COR-L47 (cell line): ENCODE measurements at regions not wholly inside any gene's neighbourhood (a gene's known extent, or its start where the extent isn't known, plus 50 kb on each side); places are given as distances from the start of the nearest gene placed in this dataset.
"Not testable (repeated sequence)": the region's sequence is repeated elsewhere in the genome, so short reads cannot be mapped to it uniquely, and the experiment has no call there.

Experiments used
- DNase-seq: peaks from one replicate; lab custom pipeline; 2025; lab: John Stamatoyannopoulos, UW

DNA sequence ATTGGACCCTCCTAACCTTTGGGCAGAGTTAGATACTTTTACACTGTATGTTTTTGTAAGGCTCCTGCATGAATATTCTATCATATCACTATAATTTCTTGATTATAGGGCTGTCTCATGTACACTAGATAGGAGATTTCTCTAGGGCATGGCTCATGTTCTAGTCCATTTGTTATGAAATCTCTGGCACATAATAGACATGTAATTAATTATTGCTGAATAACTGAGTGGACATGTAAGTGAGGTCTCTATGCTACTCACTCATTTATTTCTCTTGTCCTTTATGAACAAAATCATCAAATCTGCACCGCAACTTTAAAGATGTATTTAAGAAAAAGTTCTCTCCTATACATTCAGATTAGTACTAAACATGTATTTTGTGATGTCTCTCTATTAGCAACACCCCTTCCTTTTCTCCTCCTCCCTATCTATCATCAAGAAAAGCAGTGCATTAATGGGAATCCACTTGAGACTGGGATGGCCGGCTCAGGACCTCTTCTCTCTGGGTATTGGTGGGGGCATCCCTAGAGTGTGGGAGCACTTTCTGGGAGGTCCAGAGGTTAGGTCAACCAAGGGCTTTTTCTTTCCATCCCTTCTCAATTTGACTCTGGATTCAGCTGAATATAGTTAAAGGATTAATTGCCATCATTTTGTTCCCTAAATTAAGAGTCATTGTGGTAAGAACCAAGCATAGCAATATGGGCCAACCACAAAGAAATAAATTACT is 168.0 kb upstream of the HMGA2 start:
- DNase-seq = no peak

DNA sequence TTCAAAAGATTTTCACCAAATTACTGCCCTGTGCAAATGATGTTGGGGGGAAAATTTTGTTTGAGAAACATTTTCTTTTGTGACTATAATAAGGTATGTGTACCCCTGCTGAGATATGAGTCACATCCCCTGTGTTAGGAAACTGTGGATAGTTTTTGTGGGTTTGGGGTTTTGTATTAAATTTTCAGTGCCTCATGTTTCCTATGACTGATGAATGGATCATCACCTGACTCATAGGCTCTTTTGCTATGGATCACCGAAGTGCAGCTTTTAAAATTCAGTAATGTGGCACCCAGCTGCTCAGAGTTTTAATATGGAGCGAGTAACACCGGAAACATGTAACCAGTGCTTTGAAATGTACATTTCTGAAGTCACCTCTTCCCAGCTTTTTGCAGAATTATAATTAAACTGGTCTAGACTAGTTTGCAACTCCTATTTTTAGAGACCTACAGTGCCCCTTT is 167.4 kb upstream of the HMGA2 start:
- no peak for DNase-seq

DNA sequence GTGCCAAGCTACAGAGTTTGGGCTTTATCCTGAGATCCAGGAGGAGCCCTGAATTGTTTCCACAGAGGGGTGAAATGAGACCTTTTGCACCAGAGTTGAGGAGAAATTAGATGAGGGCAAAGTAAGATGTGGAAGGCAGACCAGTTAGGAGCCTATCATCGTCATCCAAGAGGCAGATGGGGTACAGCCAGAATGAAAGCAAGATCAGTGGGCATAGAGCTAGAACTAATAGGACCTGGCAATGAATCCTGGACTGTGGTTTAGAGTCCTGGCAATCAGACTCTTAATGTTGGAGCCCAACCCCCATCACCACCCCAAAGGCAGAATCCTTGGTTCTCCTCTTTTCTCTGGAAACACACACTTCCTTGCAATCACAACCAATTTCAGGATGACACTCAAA is 166.6 kb upstream of the HMGA2 start:
- no peak for DNase-seq

DNA sequence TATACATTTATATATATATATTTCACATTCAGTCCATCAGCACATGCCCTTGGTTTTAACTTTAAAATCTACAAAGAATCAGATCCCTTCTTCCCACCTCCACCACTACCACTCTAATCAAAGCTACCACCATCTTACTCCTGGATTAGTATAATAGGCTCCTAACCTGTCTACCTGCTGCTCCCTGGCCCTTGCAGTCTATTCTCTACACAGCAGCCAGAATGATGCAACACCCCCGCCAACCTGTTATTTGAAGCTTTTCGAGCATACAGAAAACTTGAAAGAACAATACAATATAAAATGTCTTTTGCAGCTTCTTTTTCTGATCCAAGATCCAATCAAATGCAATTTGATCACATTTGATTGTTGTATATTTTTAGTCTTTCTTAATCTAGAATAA is 165.9 kb upstream of the HMGA2 start:
- DNase-seq = no peak

DNA sequence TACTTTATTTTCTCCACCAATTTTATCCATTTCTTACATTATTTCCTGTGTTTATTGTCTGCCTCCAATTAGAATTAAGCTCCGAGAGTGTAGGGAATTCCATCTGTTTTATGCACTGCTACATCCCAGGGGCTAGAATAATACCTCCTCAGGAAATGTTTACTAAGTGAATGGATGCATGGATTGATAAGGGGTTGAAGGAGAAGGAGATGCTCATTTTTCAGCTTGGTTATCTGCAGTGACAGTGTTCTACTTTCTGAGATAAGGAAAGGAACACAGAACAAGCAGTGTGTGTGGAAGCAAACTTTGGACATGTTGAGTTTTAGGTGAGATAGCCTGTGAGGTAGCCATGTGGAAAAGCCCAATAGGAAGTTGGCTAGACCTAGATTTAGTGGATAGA is 164.6 kb upstream of the HMGA2 start:
- no peak for DNase-seq

DNA sequence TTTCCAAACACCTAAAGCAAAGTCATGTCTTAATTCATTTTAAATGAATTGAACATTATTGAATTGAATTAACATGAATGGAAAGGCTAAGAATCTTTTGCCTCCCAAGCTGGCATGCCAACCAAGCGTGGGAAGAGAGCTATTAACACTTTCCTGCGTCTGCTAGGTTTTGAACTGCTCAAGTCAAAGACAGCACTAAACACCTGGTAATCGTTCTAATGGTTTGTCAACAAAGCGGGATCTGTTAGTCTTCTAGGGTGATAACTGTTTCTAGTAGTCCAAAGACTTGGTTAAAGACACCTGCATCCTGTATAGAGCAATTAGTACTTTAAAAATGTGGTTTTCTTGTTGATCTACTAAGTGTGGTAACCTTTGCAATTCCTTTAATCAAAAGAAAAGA is 164.2 kb upstream of the HMGA2 start:
- DNase-seq = no peak

DNA sequence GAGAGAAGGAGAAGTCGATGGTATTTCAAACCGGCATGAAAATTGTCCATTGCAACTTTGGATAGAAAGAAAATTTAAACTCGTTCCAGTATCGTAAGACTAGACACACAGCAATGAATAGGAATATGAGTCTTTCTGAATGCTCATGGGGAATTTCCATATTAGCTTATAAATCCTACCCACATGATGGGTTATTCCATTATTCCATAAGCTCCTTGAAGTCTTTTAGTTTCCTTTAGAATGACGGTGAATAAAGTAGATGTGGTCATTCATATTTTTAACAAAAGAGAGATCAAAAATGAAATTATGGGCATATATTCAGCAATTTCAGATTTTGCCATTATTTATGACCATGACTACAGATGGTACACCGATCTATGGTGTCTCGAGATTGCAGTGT is 163.4 kb upstream of the HMGA2 start:
- no peak for DNase-seq

DNA sequence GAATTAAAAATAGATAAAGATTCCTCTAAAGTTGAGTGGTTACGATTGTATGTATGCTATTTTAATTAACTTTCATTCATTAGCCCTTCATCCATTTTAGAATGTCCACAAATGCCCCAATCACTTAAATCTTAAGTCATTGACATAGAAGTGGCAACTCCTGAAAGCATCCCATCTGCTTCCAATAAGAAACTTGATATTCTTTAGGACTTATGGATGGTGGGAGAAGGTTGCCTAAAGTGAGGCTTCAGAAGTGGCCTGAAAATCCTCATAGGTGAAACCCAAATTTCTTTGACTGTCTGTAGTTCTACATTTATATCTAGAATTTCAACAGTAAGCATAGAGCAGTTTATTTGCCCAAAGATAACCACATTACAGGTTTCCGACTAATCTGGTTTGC is 161.7 kb upstream of the HMGA2 start:
- no peak for DNase-seq

DNA sequence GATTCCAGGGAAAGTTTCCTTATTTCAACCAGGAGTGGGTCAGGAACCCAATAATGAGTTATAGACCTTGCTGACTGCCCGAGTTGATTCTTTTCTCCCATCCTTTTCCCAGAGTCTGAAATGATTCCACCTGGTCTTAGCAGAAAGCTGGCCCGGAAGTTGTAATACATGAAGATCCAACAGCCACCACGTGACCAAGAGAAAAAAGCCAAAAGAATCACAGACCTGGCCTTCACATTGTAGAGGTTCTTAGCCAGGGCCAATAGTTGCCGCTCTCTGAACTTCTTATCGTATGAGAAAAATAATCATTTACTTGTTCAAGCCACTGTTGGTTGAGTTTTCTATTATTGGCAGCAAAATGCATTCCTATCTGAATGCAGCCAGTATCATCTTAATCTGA is 161.2 kb upstream of the HMGA2 start:
- DNase-seq = no peak

DNA sequence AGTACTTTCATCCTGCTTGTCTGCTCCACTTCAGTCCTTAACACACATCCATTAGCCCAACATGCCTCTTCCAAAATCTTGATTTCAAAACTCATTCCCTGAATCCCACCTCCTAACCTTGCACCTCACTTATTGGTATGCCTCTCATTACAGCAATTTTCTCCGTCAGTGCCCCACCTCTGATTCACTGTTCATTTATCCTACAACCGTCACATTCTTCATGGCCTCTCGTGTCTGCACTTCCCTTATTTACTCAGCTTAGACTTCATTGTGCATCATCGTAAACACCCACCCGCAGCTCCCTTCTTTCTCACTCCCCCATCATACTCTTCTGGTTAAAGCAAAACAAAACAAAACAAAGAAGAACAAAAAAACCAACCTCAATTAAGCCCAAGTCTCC is 160.6 kb upstream of the HMGA2 start:
- no peak for DNase-seq

DNA sequence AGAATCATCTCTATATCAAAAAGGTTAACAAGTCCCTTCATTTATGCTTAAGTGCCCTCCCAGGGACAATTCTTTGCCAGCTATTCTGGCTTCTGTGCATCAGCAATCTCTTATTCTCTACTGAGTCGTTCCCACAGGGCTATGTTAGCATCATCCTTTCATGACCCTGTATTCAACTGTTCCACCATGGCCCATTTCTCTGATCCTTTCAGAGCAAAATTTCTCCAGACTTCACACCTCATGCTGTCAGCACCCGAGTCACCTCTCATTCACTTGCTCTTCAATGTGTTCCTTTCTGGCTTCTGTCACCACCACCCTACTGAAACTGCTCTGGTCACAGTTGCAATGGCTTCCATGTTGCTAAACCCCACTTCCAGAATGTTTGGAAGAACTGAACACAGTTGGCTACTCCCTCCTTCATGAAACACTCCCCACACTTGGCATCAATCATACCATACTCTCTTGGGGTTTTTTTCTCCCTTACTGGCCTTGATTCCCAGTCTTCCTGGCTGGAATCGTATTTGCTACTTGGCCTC is 159.5 kb upstream of the HMGA2 start:
- no peak for DNase-seq

DNA sequence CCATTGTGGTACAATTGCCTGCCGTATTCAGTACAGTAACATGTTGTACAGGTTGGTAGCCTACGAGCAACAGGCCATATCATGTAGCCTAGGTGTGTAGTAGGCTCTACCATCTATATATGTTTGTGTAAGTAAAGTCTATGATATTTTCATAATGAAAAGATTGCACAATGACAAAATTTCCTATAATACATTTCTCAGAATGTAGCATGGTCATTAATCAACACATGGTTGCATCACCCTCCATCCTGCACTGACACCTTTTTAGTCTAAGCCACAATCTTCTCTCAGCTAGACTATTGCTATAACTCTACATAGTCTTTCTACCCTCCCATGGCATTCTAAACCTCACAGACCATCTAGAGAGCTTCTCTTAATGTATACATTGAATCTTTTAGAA is 158.5 kb upstream of the HMGA2 start:
- DNase-seq = no peak

DNA sequence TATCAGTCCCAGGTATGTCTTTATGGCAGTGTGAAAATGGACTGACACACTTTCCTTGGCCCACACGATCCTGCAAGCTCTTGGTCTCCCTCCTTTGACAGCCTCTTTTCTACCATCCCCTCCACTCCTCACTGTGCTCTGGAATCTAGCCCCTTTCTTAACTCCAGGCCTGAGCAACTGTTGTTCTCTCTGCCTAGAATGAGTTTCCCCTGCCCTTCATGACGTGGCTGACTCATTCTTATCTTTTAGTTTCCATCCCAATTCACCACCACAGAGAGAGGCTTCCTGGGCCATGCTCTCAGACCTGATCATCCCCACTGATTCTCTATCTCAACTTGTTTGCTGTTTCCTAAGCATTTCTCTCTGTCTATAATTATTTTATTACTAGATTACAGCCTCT is 157.4 kb upstream of the HMGA2 start:
- no peak for DNase-seq

DNA sequence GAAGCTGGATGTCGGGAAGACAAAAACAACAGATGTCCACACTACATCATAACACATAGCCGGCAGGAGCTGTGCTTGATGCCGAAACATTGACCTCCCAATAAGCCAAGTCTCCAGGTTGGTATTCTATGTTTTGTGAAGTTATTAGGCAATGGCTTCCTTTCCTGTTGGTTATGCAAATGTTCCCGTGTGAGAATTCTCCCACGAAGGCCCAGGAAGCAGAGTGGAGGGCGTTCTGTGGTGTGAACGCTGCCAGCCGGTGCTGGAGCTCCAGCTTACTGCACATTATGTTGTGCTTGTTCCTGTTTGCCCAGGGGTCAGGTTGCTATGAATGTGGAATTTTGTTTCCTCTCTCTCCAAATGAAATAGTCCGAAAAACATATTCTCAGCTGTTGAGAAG is 156.4 kb upstream of the HMGA2 start:
- no peak for DNase-seq

DNA sequence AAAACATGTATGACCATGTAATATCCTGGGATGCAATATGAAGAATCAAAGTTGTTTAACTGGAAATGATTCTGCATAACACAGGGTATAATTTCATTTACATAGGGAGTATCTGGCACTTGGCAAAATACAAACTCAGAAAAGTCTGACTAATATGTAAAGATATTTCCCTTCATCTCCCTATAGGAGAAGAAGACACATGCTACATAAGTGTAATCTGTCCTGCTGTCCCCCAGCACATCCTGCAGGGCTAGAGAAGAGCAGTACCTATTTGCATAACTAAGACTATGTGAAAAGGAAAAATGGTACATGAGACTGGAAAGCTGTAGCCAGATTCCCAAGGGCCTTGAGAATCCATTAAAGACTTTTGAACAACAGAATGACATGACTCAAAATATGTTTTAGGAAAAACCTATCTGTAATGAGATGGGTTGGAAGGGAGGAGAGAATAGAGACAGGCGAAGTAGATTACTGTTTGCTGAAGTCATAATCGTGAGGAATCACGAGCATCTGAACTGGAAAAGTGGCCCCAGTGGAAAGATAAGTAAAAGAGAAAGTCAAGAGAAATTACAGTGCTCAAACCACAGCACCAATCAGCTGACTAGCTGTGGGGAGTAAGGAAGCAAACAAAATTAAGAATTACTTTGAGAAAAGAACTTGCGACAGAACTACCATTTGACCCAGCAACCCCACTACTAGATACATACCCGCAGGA is 155.1 kb upstream of the HMGA2 start:
- DNase-seq = no peak

DNA sequence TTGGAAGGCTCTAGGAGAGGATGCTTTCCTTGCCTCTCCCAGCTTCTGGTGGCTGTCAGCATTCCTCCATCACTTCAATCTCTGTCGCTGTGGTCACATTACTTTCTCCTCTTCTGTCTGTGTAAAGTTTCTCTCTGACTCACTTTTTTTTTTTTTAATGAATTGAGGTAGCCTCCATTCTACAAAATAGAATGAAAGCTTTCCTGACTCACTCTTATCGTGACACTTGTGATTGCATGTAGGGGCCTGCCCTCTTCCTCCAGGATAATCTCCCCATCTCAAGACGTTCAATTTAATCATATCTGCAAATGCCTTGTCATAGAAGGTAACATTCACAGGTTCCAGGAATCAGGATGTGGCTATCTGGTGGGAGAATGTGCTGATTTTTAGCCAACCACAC is 153.5 kb upstream of the HMGA2 start:
- DNase-seq = no peak

DNA sequence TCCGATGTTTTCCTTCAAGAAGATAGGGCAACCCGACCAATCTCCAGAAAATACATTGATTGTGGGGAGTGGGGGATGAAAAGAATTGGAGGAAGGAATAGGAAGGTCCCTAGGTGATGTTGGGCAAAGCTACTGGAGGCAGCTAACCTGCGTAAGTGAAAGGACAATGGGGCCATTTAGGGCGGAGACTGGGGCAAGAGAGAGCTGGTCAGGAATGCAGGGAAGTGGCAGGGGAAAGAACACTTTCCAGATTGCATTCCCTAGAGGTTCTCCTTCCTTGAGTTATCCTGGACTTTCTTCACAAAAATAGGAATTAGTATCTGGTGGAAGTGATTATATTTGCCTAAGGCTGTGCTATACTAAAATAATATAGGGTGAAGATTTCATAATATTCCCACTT is 151.8 kb upstream of the HMGA2 start:
- no peak for DNase-seq

DNA sequence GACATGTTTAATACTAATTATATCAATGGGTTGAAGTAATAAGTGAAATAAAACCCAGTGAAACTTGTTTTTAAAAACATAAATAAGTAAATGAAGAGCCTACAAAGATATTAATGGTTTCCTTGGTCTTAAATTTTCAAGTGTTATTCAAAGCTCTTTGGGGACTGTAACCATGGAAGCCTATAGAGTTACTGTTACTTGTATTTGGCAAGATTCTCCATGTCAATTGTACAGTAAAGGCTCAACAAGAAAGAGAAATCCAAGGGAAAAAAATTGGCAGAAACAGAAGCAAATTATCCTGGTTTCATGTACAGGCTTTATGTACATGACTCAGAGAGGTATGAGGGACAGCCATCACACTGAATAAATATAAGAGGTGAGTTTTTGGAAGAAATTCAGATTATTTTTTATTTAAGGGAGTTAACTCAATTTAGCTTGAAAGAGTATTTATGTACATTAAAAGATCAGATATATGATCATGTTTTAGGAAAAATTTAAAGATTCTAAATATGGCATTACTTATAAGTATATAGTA is 151.1 kb upstream of the HMGA2 start:
- no peak for DNase-seq

DNA sequence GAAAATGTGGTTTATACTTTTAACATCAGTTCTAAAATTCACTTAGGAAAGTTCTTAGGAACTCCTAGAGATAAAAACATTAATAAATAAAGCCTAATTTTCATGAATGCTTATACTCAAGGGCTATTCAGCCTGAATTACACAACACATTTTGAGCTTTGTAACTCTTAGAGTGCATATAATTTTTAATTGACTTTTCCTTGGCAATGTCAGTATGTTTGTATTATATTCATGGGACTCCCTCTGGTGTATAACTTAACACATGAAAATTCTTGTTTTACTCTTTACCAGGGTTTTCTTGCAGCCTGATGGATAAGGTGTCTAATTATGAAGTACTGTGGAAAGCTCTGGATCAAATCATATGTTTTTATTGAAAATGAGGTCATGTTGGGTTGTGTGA is 150.6 kb upstream of the HMGA2 start:
- DNase-seq = no peak

DNA sequence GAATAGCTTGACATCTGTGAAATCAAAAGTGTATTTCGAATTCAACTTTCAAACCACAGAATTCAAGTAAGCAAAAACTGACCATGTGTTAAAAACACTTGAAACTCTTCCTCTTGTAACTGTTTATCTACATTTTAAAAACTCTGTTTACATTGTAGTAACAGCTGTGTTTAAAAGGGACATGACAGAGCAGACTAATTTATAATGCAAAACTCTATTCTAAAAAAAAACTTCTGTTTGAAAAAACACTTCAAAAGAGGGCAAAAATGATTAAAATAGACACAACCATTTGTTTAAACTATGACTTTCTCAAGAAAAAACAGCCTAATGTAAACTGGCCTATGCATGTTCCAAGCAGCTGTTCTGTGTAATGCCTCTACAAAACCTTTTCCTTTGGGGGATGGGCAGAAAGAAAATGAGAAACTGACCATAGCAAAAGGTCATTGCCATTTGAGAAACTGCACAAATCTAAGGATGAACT is 149.1 kb upstream of the HMGA2 start:
- DNase-seq = no peak

DNA sequence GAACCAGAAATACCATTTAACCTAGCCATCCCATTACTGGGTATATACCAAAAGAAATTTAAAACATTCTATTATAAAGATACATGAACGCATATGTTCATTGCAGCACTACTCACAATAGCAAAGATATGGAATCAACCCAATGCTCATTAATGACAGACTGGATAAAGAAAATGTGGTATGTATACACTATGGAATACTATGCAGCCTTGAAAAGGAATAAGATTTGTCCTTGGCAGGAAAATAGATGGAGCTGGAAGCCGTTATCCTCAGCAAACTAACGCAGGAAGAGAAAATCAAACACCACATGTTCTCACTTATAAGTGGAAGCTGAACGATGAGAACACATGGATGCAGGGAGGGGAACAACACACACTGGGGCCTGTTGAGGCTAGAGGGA is 146.1 kb upstream of the HMGA2 start:
- not testable (repeated sequence) for DNase-seq

DNA sequence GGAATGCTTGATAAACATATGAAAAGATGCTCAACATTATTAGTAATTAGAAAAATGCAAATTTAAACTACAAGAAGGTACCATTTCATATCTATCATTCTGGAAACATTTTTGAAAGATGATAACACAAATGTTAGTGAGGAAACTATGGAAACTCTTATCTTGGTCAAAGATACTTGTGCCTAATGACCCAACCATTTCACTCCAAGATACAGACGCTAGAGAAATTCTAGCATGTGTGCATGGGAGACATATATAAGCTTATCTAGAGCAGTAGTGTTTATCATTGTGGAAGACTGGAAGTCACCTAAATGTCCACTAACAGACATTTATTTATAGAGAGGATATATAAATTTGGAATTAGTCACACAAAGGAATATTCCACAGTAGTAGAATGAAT is 143.1 kb upstream of the HMGA2 start:
- no peak for DNase-seq

DNA sequence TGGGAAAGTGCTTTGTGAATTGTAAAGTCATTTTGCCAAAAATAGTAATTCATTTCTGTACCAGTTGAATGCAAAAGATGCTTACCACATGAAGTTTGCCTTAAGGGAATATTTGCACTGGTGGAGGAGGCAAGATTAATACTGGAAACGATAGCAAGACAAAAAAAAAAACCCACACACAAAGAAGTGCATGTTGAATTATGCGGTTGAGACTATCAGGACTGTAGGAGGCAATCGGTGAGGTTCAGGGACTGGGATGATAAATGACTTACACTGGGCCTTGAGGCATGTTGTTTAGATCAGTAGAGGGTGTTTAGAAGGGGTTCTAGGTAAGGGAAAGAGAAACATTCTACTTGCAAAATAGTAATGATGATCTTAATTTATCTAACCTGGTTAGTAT is 142.2 kb upstream of the HMGA2 start:
- no peak for DNase-seq
